Endodermal cell (in vitro differentiated cells): ENCODE measurements at regions not wholly inside any gene's neighbourhood (a gene's known extent, or its start where the extent isn't known, plus 50 kb on each side); places are given as distances from the start of the nearest gene placed in this dataset.

ENCODE experiments used
- DNase-seq: peaks from one replicate; pipeline ENCODE4 v3.0.0-alpha.2; 2017
- H3K27ac ChIP-seq: 2 replicates; pipeline ENCODE4 v1.5.1; 2013; ENCODE audit warnings: mild to moderate bottlenecking, low read depth, low read length, moderate library complexity
- H3K27me3 ChIP-seq: 2 replicates; pipeline ENCODE4 v1.6.1; 2013; ENCODE audit warnings: mild to moderate bottlenecking, low read length, moderate library complexity; ENCODE audit not compliant: insufficient read depth, control insufficient read depth, poor library complexity, severe bottlenecking
- H3K36me3 ChIP-seq: 2 replicates; pipeline ENCODE4 v1.7.0; 2013; ENCODE audit warnings: mild to moderate bottlenecking, low read length, moderate library complexity; ENCODE audit not compliant: control insufficient read depth, insufficient read depth
- H3K4me1 ChIP-seq: one replicate; pipeline ENCODE4 v1.7.0; 2013; ENCODE audit warnings: low read length; ENCODE audit not compliant: control insufficient read depth, insufficient read depth
- H3K4me3 ChIP-seq: 2 replicates; pipeline ENCODE4 v1.5.1; 2013; ENCODE audit warnings: mild to moderate bottlenecking, low read length, moderate library complexity
- H3K9ac ChIP-seq: 2 replicates; pipeline ENCODE4 v1.6.1; 2013; ENCODE audit warnings: mild to moderate bottlenecking, low read length, moderate library complexity; ENCODE audit not compliant: poor library complexity, severe bottlenecking; ENCODE audit errors: extremely low read depth
- H3K9me3 ChIP-seq: 2 replicates; pipeline ENCODE4 v1.6.1; 2013; ENCODE audit warnings: mild to moderate bottlenecking, low read length, moderate library complexity; ENCODE audit not compliant: control insufficient read depth
- H3K27ac Mint-ChIP-seq: 2 replicates; pipeline ENCODE4 v1.8.0; 2020; ENCODE audit warnings: mixed read lengths
- H3K27me3 Mint-ChIP-seq: 2 replicates; pipeline ENCODE4 v1.8.0; 2021; ENCODE audit warnings: mild to moderate bottlenecking, mixed read lengths; ENCODE audit not compliant: insufficient read depth
- H3K36me3 Mint-ChIP-seq: 2 replicates; pipeline ENCODE4 v1.8.0; 2020; ENCODE audit warnings: low read depth, mixed read lengths
- H3K4me1 Mint-ChIP-seq: 2 replicates; pipeline ENCODE4 v1.8.0; 2020; ENCODE audit warnings: mixed read lengths
- H3K4me3 Mint-ChIP-seq: 2 replicates; pipeline ENCODE4 v1.8.0; 2020; ENCODE audit warnings: mild to moderate bottlenecking, moderate library complexity, mixed read lengths
- H3K9me3 Mint-ChIP-seq: 2 replicates; pipeline ENCODE4 v1.8.0; 2020; ENCODE audit warnings: mild to moderate bottlenecking, mixed read lengths
- WGBS, 2 experiments: methylation state at CpG; one replicate each; pipeline versions ENCODE4 v1.1.5 to v1.1.7; 2013; ENCODE audit warnings: missing lambda C conversion rate in 2 of 2, mixed read lengths in 1 of 2; ENCODE audit not compliant: insufficient coverage in 1 of 2, insufficient read length in 1 of 2; 5-methylcytosine and 5-hydroxymethylcytosine counted together
- TF ChIP-seq, protein P1 (sequence below): fragments of 200-600 bp; sonication (generic); conservative IDR thresholded peaks from 2 replicates; pipeline ENCODE4 v1.5.0; 2021; ENCODE audit warnings: antibody characterized with exemption, mild to moderate bottlenecking

DNA sequence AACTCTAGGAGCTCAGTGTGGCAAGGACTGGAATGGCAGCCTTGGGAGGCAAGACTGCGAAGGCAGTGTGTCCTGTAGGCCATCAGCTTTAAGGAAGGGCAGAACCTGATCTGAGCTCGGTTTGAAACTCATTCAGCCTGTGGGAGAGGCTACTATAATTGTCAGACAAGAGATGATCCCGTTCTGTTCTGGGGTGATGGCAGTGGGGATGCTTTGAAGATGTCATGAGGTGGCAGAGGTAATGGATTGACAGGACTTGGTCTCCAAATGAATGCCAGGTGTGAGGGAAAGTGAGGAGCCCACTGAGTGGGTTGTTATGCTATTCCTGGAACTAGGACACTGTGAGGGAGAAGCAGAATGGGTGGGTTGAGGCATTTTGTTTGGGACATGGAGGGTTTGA, 144.9 kb downstream of the PJA1 start:
- Histone ChIP-seq H3K9me3 (no peaks in the 10 kb centered on the region), H3K4me1 (no peaks in the 10 kb centered on the region), H3K27ac (no peak overlapping the region), H3K36me3 (no peaks in the 10 kb centered on the region), H3K9ac (no peak overlapping the region), H3K27me3 (no peaks in the 10 kb centered on the region), H3K4me3 (no peak overlapping the region)
- TF ChIP-seq, protein P1, sequence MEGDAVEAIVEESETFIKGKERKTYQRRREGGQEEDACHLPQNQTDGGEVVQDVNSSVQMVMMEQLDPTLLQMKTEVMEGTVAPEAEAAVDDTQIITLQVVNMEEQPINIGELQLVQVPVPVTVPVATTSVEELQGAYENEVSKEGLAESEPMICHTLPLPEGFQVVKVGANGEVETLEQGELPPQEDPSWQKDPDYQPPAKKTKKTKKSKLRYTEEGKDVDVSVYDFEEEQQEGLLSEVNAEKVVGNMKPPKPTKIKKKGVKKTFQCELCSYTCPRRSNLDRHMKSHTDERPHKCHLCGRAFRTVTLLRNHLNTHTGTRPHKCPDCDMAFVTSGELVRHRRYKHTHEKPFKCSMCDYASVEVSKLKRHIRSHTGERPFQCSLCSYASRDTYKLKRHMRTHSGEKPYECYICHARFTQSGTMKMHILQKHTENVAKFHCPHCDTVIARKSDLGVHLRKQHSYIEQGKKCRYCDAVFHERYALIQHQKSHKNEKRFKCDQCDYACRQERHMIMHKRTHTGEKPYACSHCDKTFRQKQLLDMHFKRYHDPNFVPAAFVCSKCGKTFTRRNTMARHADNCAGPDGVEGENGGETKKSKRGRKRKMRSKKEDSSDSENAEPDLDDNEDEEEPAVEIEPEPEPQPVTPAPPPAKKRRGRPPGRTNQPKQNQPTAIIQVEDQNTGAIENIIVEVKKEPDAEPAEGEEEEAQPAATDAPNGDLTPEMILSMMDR, result no peak
- no peaks in the 10 kb centered on the region for H3K36me3 Mint-ChIP-seq
- no peak overlapping the region for H3K27ac Mint-ChIP-seq
- no peak overlapping the region for H3K4me3 Mint-ChIP-seq
- H3K9me3 Mint-ChIP-seq, result peaks cover 34% of the 10 kb centered on the region
- H3K4me1 Mint-ChIP-seq, result peaks cover 2% of the 10 kb centered on the region
- WGBS, 2 experiments, result 83 to 97% methylated on average over 1 to 3 of the region's 3 CpGs
- DNase-seq, result peak; percentile 24
- no peaks in the 10 kb centered on the region for H3K27me3 Mint-ChIP-seq

DNA sequence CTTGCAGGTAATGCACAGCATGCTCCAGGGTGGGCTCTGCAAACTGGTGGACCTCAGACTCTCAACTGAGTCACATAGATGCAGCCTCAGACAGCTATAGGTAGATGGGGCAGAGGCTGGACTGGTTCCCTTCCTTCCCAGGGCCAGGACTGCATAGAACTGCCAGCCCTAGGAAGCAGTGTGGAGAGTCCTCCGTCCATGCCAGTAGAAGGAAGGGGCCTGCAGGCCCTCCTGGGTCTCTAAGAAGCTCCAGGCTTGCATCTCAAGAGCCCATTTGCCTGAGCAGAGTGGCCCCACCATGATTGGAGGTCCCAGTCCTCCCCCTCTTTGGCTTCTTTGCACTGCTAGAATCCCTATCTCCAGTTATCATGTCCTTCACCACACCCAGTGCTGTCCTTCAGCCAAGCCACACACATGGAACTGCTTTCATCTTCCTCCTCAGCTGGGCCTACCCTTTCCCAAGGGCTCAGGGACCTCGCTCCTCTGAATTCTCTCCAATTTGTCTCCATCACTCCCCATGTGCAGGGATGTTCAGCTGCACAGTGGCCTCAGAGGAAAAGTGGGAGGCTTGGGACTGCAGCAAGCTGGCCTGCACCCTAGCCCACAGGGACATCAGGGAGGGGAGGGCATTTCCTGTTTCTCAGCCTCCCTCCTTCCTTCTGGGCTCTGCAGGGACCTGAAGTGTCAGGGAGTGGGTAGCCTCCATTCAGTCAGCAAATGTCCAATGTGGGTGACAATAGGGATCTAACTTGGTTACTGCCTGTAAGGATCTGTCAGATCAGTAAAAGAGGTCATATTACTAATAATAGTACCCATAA, 146.0 kb downstream of the PJA1 start:
- Mint-ChIP-seq H3K27me3 (no peaks in the 10 kb centered on the region), H3K27ac (no peak overlapping the region), H3K4me3 (no peak overlapping the region), H3K36me3 (no peaks in the 10 kb centered on the region), H3K9me3 (peaks cover 34% of the 10 kb centered on the region), H3K4me1 (peaks cover 2% of the 10 kb centered on the region)
- Histone ChIP-seq H3K4me3 (no peak overlapping the region), H3K9ac (no peak overlapping the region), H3K4me1 (no peaks in the 10 kb centered on the region), H3K9me3 (no peaks in the 10 kb centered on the region), H3K27me3 (no peaks in the 10 kb centered on the region), H3K36me3 (no peaks in the 10 kb centered on the region), H3K27ac (no peak overlapping the region)
- TF ChIP-seq, protein P1, result no peak
- 84% methylated on average over 2 of the region's 2 CpGs; no CpG with 5 or more reads in 1 of the 2 experiments for WGBS, 2 experiments
- DNase-seq, result no peak

DNA sequence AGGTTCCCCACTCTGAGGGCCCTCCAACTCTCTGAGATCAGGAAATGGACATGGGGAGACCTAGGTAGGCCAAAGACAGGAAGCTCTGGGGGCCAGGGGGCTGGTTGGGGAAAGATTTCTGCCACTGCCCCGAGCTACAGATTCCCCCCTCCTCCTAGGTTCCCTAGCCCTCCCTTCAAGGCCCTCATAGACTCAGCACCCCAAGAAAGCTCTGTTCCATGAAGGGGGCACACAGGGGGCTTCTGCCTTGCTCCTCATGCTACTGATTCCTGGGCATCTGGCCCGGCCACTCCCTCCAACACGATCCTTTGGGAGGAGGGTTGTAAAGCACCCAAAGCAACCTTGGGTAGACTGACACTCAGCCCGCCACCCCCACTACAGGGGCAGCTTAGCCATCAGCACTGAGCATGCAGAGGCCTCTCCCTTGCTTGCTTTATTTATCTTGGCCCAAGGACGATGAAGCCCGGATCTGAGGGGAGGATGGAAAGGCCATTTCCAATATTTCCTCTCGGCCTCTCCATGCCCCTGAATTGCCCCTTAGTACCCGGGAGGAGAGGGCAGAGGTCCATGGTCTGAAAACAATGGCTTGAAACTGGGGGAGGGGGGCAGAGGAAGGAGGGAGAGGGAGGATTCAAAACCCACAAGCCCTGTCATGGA, 146.7 kb downstream of the PJA1 start:
- TF ChIP-seq, protein P1, result no peak
- no peak overlapping the region for H3K4me3 ChIP-seq
- Mint-ChIP-seq H3K27me3 (no peaks in the 10 kb centered on the region), H3K4me1 (peaks cover 2% of the 10 kb centered on the region), H3K27ac (no peak overlapping the region), H3K36me3 (no peaks in the 10 kb centered on the region), H3K4me3 (no peak overlapping the region), H3K9me3 (peaks cover 38% of the 10 kb centered on the region)
- no peaks in the 10 kb centered on the region for H3K27me3 ChIP-seq
- 89% methylated on average over 8 of the region's 8 CpGs; no CpG with 5 or more reads in 1 of the 2 experiments for WGBS, 2 experiments
- H3K27ac ChIP-seq, result no peak overlapping the region
- H3K9ac ChIP-seq, result no peak overlapping the region
- no peaks in the 10 kb centered on the region for H3K36me3 ChIP-seq
- DNase-seq, result peak; percentile 25
- H3K4me1 ChIP-seq, result no peaks in the 10 kb centered on the region
- no peaks in the 10 kb centered on the region for H3K9me3 ChIP-seq
